Spleen (tissue), 7 donors: ENCODE measurements at regions not wholly inside any gene's neighbourhood (a gene's known extent, or its start where the extent isn't known, plus 50 kb on each side); places are given as distances from the start of the nearest gene placed in this dataset.

Experiments used
- CTCF ChIP-seq, 11 experiments: fragments of 200-600 bp in 7 of 11; fragments of 450-650 bp in 4 of 11; sonication (generic) in 4 of 11; IDR thresholded peaks in 8 of 11; conservative IDR thresholded peaks in 3 of 11; 1 replicate in 7 of 11; 2 replicates in 4 of 11; pipeline versions ENCODE4 v1.4.0 to v1.8.0; 2016 to 2021; ENCODE audit warnings: antibody characterized with exemption in 11 of 11, inconsistent platforms in 4 of 11, mild to moderate bottlenecking in 1 of 11
- POLR2A ChIP-seq, 3 donors: fragments of 450-650 bp; IDR thresholded peaks; one replicate each; pipeline ENCODE4 v1.5.1; 2017; ENCODE audit warnings: antibody characterized with exemption in 3 of 3, mild to moderate bottlenecking in 1 of 3
- POLR2AphosphoS5 ChIP-seq, 3 donors: sonication (generic); formaldehyde crosslinking; IDR thresholded peaks; one replicate each; pipeline ENCODE4 v1.5.1; 2017; ENCODE audit warnings: antibody characterized with exemption in 3 of 3
- donor health status: DM: no; HTN: no; CAD: no; lungs with moderate emphysema.
- donor health status: DM: no; HTN: no; CAD: no.
- donor health status: DM: no; HTN: no; CAD: no.

GRCh38 chr12:47504775-47505446 is 200.9 kb downstream of the RPAP3 start:
- TF ChIP-seq CTCF (IDR thresholded peaks at IDR 0.05 in 8 of 11, conservative IDR thresholded peaks at IDR 0.05 in 3 of 11), result no peak
- no peak for TF ChIP-seq POLR2AphosphoS5 (IDR thresholded peaks at IDR 0.05)
- TF ChIP-seq POLR2A (IDR thresholded peaks at IDR 0.05), result no peak
